ENCODE measurements at regions not wholly inside any gene's neighbourhood (a gene's known extent, or its start where the extent isn't known, plus 50 kb on each side); places are given as distances from the start of the nearest gene placed in this dataset.

- Histone ChIP-seq H3K36me3 (ENCODE audit: low read depth, missing control alignments) (no peaks in the 10 kb centered on the region), H3K27ac (no peak overlapping the region), H3K4me3 (no peak overlapping the region), H3K4me1 (no peaks in the 10 kb centered on the region), H3K9me3 (no peaks in the 10 kb centered on the region), H3K27me3 (no peaks in the 10 kb centered on the region)
- no peak for DNase-seq
- intact Hi-C loops (cut with DNase I; ENCODE audit: low total_unique reads) = no loop called here
- TF ChIP-seq CTCF (IDR thresholded peaks at IDR 0.05) (no peak), POLR2A (IDR thresholded peaks at IDR 0.05) (no peak)
- WGBS, 2 donors = 48 to 53% methylated on average over 5 of the region's 5 CpGs
Observed at GRCh38 chr12:97347956-97348355, 114.6 kb upstream of the RMST start.

- Histone ChIP-seq H3K36me3 (ENCODE audit: low read depth, missing control alignments) (no peaks in the 10 kb centered on the region), H3K4me1 (no peaks in the 10 kb centered on the region), H3K4me3 (no peak overlapping the region), H3K27ac (no peak overlapping the region), H3K9me3 (no peaks in the 10 kb centered on the region), H3K27me3 (no peaks in the 10 kb centered on the region)
- TF ChIP-seq POLR2A (IDR thresholded peaks at IDR 0.05) (no peak), CTCF (IDR thresholded peaks at IDR 0.05) (no peak)
- intact Hi-C loops (cut with DNase I; ENCODE audit: low total_unique reads) = no loop called here
- no peak for DNase-seq
- WGBS, 2 donors = 26 to 49% methylated on average over 3 of the region's 3 CpGs
Observed at GRCh38 chr12:97358361-97358760, 104.2 kb upstream of the RMST start.

GRCh38 chr12:97359021-97359690, 103.4 kb upstream of the RMST start:
- Histone ChIP-seq H3K4me1 (no peaks in the 10 kb centered on the region), H3K36me3 (ENCODE audit: low read depth, missing control alignments) (no peaks in the 10 kb centered on the region), H3K4me3 (no peak overlapping the region), H3K27me3 (no peaks in the 10 kb centered on the region), H3K9me3 (no peaks in the 10 kb centered on the region), H3K27ac (no peak overlapping the region)
- TF ChIP-seq CTCF (IDR thresholded peaks at IDR 0.05) (no peak), POLR2A (IDR thresholded peaks at IDR 0.05) (no peak)
- WGBS, 2 donors = 49 to 51% methylated on average over 5 of the region's 5 CpGs
- intact Hi-C loops (cut with DNase I; ENCODE audit: low total_unique reads) = no loop called here
- no peak for DNase-seq

GRCh38 chr12:97363693-97364092, 98.9 kb upstream of the RMST start:
- no peak overlapping the region for H3K4me3 ChIP-seq
- H3K27ac ChIP-seq = no peak overlapping the region
- H3K27me3 ChIP-seq = no peaks in the 10 kb centered on the region
- H3K9me3 ChIP-seq = no peaks in the 10 kb centered on the region
- no peaks in the 10 kb centered on the region for H3K4me1 ChIP-seq
- DNase-seq = no peak
- intact Hi-C loops (cut with DNase I; ENCODE audit: low total_unique reads) = no loop called here
- H3K36me3 ChIP-seq (ENCODE audit: low read depth, missing control alignments) = no peaks in the 10 kb centered on the region
- 79 to 90% methylated on average over 1 of the region's 1 CpG for WGBS, 2 donors
- no peak for TF ChIP-seq CTCF (IDR thresholded peaks at IDR 0.05)

GRCh38 chr12:97368462-97369163, 94.0 kb upstream of the RMST start:
- Histone ChIP-seq H3K4me1 (no peaks in the 10 kb centered on the region), H3K27ac (no peak overlapping the region), H3K27me3 (no peaks in the 10 kb centered on the region), H3K9me3 (no peaks in the 10 kb centered on the region), H3K36me3 (ENCODE audit: low read depth, missing control alignments) (no peaks in the 10 kb centered on the region), H3K4me3 (no peak overlapping the region)
- DNase-seq = no peak
- intact Hi-C loops (cut with DNase I; ENCODE audit: low total_unique reads) = no loop called here
- WGBS, 2 donors = 76 to 82% methylated on average over 7 of the region's 7 CpGs
- TF ChIP-seq CTCF (IDR thresholded peaks at IDR 0.05) = no peak
- no peak for TF ChIP-seq POLR2A (IDR thresholded peaks at IDR 0.05)
